ENCODE measurements at regions not wholly inside any gene's neighbourhood (a gene's known extent, or its start where the extent isn't known, plus 50 kb on each side); places are given as distances from the start of the nearest gene placed in this dataset.

DNA sequence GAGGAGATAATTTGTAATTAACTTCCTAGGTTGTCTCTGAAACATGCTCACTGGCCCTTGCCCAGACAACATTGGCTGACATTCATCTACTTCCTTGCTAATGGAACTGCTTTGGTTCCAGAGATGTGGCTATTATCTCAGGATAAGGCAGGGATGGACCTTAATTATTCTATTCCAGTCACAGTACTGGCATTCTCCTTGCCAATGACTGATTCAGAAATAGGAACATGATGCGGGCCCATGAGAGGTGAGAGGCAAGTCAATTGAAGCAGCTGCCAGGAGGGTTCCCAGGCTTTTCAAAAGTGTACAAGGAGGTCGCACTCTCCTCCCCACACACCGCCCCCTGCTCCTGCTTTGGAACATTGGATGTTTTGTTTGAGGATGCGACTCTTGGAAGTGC lies 109.6 kb upstream of the DGKB start:
- no peak overlapping the region for H3K4me3 Mint-ChIP-seq
- no peaks in the 10 kb centered on the region for H3K36me3 Mint-ChIP-seq (ENCODE audit: low read depth)
- ChIA-PET POLR2A (no interaction called here), CTCF (no interaction called here)
- no peaks in the 10 kb centered on the region for H3K27me3 Mint-ChIP-seq
- DNase-seq (no peak), ATAC-seq (no peak)
- no peaks in the 10 kb centered on the region for H3K9me3 Mint-ChIP-seq
- TF ChIP-seq CTCF (IDR thresholded peaks at IDR 0.05) = no peak
- H3K4me1 Mint-ChIP-seq (ENCODE audit: low read depth) = no peaks in the 10 kb centered on the region
- intact Hi-C loops (cut with micrococcal nuclease) = no loop called here
- no peak overlapping the region for H3K27ac Mint-ChIP-seq

DNA sequence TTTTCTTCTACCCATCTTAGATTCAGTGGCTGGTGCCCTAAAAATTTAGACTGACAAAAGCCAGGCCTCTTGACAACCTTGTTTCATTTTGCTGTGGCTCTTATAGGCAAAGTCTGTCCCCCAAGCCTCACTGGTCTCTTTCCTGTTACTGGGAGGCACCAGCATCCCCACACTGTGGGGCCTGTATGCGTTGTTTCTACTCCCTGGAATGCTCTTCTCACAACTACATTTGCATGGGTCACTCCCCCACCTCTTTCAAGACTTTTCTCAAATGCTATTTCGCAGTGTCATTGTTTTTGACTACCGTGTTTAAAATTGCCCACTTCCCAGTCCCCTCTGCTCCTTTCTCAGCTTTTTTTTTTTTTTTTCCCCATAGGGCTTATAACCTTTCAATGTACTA lies 108.7 kb upstream of the DGKB start:
- Mint-ChIP-seq H3K27ac (no peak overlapping the region), H3K4me1 (ENCODE audit: low read depth) (no peaks in the 10 kb centered on the region), H3K27me3 (no peaks in the 10 kb centered on the region), H3K4me3 (no peak overlapping the region), H3K36me3 (ENCODE audit: low read depth) (no peaks in the 10 kb centered on the region), H3K9me3 (no peaks in the 10 kb centered on the region)
- POLR2A ChIA-PET = no interaction called here
- CTCF ChIA-PET = no interaction called here
- intact Hi-C loops (cut with micrococcal nuclease) = no loop called here
- ATAC-seq = no peak
- no peak for DNase-seq
- TF ChIP-seq CTCF (IDR thresholded peaks at IDR 0.05) = no peak

DNA sequence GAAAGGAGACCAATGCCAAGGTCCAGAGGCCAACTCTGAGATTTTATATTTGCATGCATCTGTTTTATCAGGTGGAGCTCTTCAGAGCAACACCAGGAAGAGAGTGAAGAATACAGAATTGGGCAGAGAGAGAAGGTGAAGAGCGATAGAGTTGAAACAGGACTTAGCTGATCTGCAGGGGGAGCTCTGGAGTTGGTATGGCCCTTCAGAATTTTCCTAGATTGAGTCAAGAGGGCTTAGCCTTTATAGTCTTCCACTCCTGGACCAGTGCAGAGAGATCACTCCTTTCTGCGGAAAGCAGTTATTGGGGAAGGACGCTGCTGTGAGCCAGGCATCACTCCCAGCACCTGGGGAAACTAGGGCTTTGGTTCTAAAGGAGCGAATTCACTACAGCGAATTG lies 105.0 kb upstream of the DGKB start:
- no peak for TF ChIP-seq CTCF (IDR thresholded peaks at IDR 0.05)
- no peak overlapping the region for H3K27ac Mint-ChIP-seq
- CTCF ChIA-PET = interaction anchor here (1.1 kb wide), 1 partner anchor 9 kb away, joined by 3 read pairs; no protein-coding TSS in a partner anchor

DNA sequence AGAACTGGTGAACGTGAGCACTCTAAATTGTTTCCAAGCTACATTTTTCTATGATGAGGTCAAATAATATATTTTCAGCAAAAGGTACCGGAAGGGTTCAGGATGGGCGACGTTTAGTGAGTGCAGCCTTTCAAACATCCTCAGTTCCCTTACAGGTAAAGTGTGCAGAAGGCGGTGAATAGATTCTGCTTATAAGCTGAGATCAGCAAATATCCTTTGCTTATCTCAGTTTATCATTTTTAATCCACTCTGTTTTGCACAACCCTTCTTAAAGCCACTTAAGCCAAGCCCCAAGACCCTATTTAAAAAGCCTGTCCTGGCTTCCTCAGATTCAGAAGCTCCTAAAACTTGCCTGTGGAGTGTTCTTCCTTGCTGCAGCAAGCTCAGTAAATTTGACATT lies 103.1 kb upstream of the DGKB start:
- no peak for ATAC-seq
- no peak for TF ChIP-seq CTCF (IDR thresholded peaks at IDR 0.05)
- H3K4me3 Mint-ChIP-seq = no peak overlapping the region
- H3K27ac Mint-ChIP-seq = no peak overlapping the region
- ChIA-PET CTCF (interaction anchor here (1.9 kb wide), 1 partner anchor 10 kb away, joined by 10 read pairs; no protein-coding TSS in a partner anchor), POLR2A (no interaction called here)
- H3K4me1 Mint-ChIP-seq (ENCODE audit: low read depth) = no peaks in the 10 kb centered on the region
- H3K27me3 Mint-ChIP-seq = no peaks in the 10 kb centered on the region
- intact Hi-C loops (cut with micrococcal nuclease) = no loop called here
- DNase-seq = no peak
- H3K9me3 Mint-ChIP-seq = no peaks in the 10 kb centered on the region
- no peaks in the 10 kb centered on the region for H3K36me3 Mint-ChIP-seq (ENCODE audit: low read depth)

More for the DNA sequence above, 105.0 kb upstream of the DGKB start:
- H3K4me3 Mint-ChIP-seq = no peak overlapping the region
- H3K36me3 Mint-ChIP-seq (ENCODE audit: low read depth) = no peaks in the 10 kb centered on the region
- DNase-seq (no peak), ATAC-seq (no peak)
- H3K4me1 Mint-ChIP-seq (ENCODE audit: low read depth) = no peaks in the 10 kb centered on the region
- POLR2A ChIA-PET = no interaction called here
- intact Hi-C loops (cut with micrococcal nuclease) = no loop called here
- no peaks in the 10 kb centered on the region for H3K9me3 Mint-ChIP-seq
- no peaks in the 10 kb centered on the region for H3K27me3 Mint-ChIP-seq

DNA sequence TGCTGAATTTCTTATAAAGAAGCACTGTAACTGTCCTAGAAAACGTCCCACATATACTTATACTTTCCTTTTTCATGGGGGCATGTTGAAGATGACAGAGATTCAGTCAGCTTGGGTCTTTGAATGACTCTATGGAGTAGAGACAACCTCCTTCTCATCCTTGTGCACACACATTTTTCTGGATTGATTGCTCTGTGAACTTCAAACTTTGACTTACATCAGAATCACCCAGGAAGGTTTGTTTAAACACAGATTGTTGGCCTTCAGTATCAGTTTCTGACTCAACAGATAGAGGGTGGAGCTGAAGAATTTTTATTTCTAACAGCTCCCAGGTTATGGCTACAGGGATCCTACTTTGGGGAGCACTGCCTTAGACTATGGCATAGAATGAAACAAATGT lies 97.6 kb upstream of the DGKB start:
- Mint-ChIP-seq H3K36me3 (ENCODE audit: low read depth) (no peaks in the 10 kb centered on the region), H3K27ac (no peak overlapping the region), H3K9me3 (peaks cover 2% of the 10 kb centered on the region), H3K4me1 (ENCODE audit: low read depth) (no peaks in the 10 kb centered on the region), H3K4me3 (no peak overlapping the region), H3K27me3 (no peaks in the 10 kb centered on the region)
- TF ChIP-seq CTCF (IDR thresholded peaks at IDR 0.05) = no peak
- intact Hi-C loops (cut with micrococcal nuclease) = no loop called here
- ATAC-seq = no peak
- ChIA-PET POLR2A (no interaction called here), CTCF (interaction anchor here (2.2 kb wide), 1 partner anchor 16 kb away, joined by 6 read pairs; no protein-coding TSS in a partner anchor)
- no peak for DNase-seq

All from activated CD8-positive, alpha-beta T cell treated with anti-CD3 and anti-CD28 coated beads for 36 hours (primary cell).